ENCODE measurements at regions not wholly inside any gene's neighbourhood (a gene's known extent, or its start where the extent isn't known, plus 50 kb on each side); places are given as distances from the start of the nearest gene placed in this dataset.
A peak's percentile ranks its signal among the peaks of the same experiment; 100 is the strongest.

DNA sequence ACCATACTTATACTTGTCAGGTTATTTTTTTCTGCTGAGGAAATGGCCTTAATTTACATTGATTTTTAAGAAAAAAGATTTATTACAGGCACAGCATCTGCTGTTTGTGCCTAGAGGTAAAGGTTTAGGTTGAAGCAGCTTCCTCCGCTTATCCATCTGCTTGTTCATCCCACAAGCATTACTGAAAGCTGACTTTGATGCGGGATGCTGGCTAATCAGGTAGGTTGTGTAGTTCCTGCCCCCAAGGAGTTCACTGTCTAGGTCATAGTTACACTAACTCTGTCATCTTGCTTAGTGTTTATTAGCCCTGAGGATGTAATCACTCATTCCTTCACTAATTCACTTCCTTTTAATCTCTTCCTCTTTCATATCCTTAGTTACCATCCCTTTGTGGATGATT is 377.7 kb upstream of the KAZN start:
- no peak for DNase-seq

GRCh38 chr1:14222086-14222485 is 376.4 kb upstream of the KAZN start:
- no peak for DNase-seq

GRCh38 chr1:14228677-14229076 is 369.8 kb upstream of the KAZN start:
- no peak for DNase-seq

DNA sequence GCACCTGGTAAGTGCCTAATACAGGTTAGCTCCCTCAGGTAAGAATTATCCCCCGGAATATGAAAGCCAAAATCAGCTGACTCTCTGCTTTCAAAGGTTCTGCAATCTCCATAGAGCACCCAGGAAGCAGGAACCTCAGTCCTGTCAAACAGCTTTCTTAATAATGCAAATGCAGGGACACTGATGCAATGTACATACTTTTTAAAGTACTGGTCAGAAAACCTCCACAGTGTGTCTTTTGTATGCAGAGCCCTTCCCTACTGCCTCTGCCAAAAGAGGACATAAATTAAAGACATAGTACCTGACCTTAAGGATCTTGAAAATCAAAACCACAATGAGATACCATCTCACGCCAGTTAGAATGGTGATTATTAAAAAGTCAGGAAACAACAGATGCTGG is 365.0 kb upstream of the KAZN start:
- no peak for DNase-seq

DNA sequence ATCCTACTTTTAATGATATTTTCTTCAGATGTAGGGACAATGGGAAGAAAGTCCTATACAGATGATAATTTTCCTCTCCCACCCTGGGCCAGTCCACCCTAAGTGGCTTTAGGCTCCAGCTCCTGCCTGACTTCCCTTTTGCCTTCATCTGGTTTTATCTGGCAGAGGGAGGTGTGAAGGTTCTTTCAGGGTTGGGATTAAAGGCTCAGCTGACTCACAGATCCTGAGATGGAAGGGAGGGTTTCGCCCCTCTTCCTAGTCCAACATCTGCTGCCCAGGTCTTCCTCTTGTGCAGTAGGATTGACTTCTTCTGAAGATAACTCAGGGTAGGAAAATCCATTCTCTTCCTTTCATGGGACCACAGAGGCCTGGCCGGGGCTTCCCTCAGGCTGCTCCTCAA is 362.4 kb upstream of the KAZN start:
- DNase-seq: no peak

DNA sequence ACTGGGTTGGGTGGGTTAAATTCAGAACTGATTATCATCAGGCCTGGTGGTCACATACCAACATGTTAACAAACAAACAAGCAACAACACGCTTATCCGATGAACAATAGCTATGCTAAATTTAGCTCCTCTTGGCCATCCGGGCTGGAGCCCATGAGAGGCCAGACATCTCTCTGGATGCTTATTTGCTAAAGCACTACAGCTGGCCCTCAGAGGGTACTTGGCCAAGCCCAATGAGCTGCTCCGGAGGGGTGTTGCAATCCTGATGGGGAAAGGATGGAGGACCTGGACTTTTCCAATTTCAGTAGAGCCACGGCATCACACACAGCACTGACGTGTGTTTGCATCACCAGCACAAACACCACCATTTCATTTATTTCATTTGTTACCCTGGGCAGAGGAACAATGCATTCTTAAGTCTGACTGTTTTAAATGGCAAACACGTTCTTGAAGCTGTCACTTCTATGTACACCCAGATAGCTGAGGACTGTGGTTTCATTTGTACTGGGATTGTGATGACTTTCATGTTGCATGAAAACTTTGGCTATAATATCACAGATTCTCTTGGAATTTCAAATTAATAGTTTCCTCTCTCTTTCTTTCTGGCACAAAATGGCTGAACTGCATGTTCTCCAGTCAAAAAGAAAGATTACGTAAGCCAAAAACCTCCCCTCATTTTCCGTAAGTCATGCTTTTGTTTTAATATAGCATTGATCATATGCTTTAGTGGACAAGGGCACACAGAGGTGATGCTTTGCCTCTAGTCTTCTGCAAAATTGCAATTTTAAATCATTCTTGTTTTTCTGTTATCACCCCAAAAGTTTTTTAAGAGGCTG is 359.8 kb upstream of the KAZN start:
- no peak for DNase-seq

DNA sequence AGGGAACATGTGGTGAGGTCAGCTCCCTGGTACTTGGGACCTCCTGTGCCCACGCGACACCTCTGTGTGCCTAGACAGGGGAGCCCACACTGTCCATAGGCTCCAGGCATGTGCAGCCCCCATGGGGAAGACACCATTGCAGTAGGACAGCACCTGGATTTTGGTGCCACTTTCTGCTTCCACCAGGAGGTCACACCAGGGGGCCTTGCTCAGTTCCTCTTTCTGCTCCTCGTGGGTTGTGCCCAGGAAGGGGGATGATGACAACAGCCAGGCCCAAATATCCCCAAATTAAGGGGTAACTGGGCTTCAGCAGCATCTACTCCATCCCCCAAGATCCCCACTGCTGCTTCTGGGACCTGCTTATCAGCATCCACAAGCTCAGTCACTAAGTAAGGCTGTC is 358.2 kb upstream of the KAZN start:
- no peak for DNase-seq

GRCh38 chr1:14242123-14242522 is 356.4 kb upstream of the KAZN start:
- DNase-seq: no peak

GRCh38 chr1:14242870-14243269 is 355.6 kb upstream of the KAZN start:
- DNase-seq: no peak

DNA sequence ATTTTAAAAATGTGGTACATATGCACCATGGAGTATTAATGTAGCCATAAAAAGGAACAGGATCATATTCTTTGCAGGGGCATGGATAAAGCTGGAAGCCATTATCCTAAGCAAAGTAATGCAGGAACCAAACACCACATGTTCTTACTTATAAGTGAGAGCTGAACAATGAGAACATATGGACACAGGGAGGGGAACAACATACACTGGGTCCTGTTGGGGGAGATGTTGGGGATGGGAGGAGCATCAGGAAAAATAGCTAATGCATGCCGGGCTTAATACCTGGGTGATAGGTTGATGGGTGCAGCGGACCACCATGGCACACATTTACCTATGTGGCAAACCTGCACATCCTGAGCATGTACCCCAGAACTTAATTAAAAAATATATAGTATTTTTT is 352.5 kb upstream of the KAZN start:
- DNase-seq: no peak

GRCh38 chr1:14246471-14246870 is 352.0 kb upstream of the KAZN start:
- DNase-seq: no peak

DNA sequence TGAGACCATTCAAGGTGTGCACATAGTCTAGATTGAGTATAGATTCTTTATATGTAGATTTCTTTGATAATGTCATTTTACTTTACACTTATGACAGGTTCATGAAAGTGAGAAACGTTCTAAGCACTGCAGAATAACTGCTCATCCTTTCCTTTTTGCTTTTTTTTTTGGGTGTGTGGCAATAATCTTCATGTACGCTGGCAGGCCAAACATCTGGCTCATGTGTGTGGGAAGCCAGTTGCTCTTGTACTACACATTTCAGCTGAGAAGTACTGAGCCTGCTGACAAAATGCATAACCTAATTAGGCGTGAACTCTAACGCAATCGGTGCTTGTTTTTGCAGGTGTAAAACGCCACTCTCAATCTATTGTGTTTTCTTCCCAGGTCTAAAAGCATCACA is 350.8 kb upstream of the KAZN start:
- no peak for DNase-seq

GRCh38 chr1:14251871-14252270 is 346.6 kb upstream of the KAZN start:
- no peak for DNase-seq

GRCh38 chr1:14253676-14254075 is 344.8 kb upstream of the KAZN start:
- no peak for DNase-seq

DNA sequence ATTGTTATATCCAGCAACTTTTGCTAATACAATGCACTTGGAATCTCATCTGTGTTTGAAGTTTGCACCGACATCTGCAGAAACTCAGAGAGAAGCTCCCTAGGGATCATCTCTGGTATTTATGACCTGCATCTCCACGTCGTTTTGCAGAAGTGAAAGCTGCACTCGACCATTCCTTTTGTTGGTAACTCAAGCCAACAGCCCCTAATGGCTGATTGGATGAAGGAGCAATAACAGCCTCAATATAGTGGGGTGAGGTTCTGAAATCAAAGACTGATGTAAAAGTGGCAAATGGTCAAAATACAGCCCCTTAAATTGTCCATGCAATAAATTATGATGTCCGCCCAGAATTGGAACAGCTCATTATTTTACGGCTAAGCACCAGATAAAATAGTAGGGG is 344.2 kb upstream of the KAZN start:
- DNase-seq: no peak

DNA sequence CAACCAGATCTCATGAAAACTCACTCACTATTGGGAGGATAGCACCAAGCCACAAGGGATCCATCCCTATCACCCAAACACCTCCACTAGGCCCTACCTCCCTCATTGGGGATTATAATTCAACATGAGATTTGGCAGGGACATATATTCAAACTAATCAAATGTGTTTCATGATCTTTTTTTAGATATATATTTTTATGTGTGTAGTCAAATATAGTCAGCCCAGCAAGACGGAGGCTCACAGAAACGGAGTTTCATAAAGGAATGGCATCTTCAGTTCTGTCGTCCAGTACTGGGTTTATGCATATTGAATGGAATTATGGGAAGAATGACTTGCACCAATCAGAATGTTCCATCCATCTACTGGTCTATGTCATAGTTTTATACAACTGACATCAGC is 343.3 kb upstream of the KAZN start:
- no peak for DNase-seq

GRCh38 chr1:14255711-14256110 is 342.8 kb upstream of the KAZN start:
- DNase-seq: no peak

GRCh38 chr1:14259191-14259757 is 339.2 kb upstream of the KAZN start:
- DNase-seq: no peak

- DNase-seq: no peak
These were observed 338.0 kb upstream of the KAZN start for GRCh38 chr1:14260480-14260879.

GRCh38 chr1:14261395-14261794 is 337.1 kb upstream of the KAZN start:
- no peak for DNase-seq

DNA sequence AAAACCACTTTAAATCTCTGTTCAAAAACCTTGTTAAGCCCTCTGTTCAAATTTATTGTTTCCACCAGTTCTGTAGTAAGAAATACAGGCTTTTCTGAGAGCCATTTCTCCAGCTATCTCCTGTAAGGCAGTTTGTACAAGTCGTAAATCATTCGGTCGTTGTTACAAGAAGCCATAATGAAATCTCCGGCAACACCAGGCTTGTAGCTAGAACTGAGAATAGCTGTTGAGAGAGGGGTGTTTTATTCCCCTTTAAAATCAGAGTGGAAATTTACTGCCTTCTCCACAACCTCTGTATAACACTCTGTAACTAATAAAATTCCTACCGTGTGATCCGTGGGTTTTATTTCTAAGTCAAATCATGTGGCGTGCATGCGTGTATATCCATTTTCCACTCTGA is 335.8 kb upstream of the KAZN start:
- DNase-seq: no peak

- DNase-seq: peak; percentile 26
These were observed 335.3 kb upstream of the KAZN start for GRCh38 chr1:14263225-14263624.

DNA sequence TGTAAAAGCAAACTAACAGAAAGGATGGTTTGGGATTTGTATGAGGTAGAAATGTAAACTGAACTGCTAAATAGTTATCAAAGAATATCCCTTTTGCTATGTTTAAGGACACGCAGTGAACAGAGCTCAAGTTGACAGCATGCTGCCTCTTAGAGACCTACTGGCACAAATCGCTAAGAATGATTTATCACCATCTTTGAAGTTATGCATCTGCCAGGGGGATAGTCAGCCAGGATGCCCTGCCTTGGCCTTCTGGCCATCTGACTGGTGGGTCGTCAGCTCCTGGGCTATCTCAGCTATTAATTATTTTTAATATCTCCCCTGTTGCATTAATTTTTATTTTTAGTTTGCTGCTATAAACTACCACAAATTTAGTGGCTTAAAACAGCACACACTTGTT is 334.8 kb upstream of the KAZN start:
- DNase-seq: no peak

GRCh38 chr1:14265495-14265894 is 333.0 kb upstream of the KAZN start:
- no peak for DNase-seq

DNA sequence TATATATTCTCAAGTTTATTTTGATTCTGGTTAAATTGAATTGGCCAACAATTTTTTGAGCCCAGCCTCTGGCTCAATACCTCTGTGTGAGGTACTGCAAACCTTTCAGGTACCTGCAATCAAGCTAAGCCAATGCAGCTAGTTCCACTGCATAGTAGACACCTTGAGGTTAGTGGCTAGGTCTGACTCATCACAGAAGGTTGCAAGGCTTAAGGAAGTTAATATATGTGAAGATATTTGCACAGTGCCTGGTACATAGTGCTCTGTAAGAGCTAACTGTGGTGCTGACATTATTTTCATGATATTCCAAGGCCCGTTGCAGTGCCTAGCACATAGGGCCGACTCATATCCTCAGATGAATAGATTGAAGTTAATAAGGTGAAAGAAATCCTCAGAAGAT is 330.5 kb upstream of the KAZN start:
- no peak for DNase-seq

Measured in NCI-H1417 treated with DMSO at 0.1 percent for 48 hours (cell line).